Parathyroid adenoma (tissue), 2 donors: ENCODE measurements at regions not wholly inside any gene's neighbourhood (a gene's known extent, or its start where the extent isn't known, plus 50 kb on each side); places are given as distances from the start of the nearest gene placed in this dataset.

Source experiments
- H2AFZ ChIP-seq: fragments of 300-600 bp; sonication (generic); one replicate; pipeline ENCODE4 v1.7.0; 2017; ENCODE audit warnings: antibody characterized with exemption, mild to moderate bottlenecking
- H3K27ac ChIP-seq: fragments of 300-600 bp; sonication (generic); one replicate; pipeline ENCODE4 v1.7.0; 2017
- H3K27me3 ChIP-seq: fragments of 300-600 bp; sonication (generic); one replicate; pipeline ENCODE4 v1.7.0; 2017; ENCODE audit warnings: low read length; ENCODE audit not compliant: control insufficient read depth, insufficient read depth
- H3K36me3 ChIP-seq: fragments of 300-600 bp; sonication (generic); one replicate; pipeline ENCODE4 v1.7.0; 2017; ENCODE audit warnings: low read length; ENCODE audit not compliant: control insufficient read depth, insufficient read depth
- H3K4me1 ChIP-seq: fragments of 300-600 bp; sonication (generic); one replicate; pipeline ENCODE4 v1.7.0; 2017; ENCODE audit warnings: control low read depth
- H3K4me2 ChIP-seq: fragments of 300-600 bp; sonication (generic); one replicate; pipeline ENCODE4 v1.7.0; 2017; ENCODE audit warnings: low read length
- H3K4me3 ChIP-seq: fragments of 300-600 bp; sonication (generic); one replicate; pipeline ENCODE4 v1.7.0; 2017; ENCODE audit warnings: low read depth, low read length
- H3K79me2 ChIP-seq: fragments of 300-600 bp; sonication (generic); one replicate; pipeline ENCODE4 v1.7.0; 2017; ENCODE audit warnings: control low read depth
- H3K9ac ChIP-seq: fragments of 300-600 bp; sonication (generic); one replicate; pipeline ENCODE4 v1.7.0; 2017; ENCODE audit warnings: mild to moderate bottlenecking
- H3K9me3 ChIP-seq: fragments of 300-600 bp; sonication (generic); one replicate; pipeline ENCODE4 v1.7.0; 2017; ENCODE audit warnings: low read length; ENCODE audit not compliant: control insufficient read depth
- TF ChIP-seq, protein P1 (sequence below): fragments of 300-600 bp; sonication (generic); IDR thresholded peaks from one replicate; pipeline ENCODE4 v1.7.0; 2017; ENCODE audit warnings: antibody characterized with exemption, mild to moderate bottlenecking
- donor health status: primary hyperparathyroidism.

DNA sequence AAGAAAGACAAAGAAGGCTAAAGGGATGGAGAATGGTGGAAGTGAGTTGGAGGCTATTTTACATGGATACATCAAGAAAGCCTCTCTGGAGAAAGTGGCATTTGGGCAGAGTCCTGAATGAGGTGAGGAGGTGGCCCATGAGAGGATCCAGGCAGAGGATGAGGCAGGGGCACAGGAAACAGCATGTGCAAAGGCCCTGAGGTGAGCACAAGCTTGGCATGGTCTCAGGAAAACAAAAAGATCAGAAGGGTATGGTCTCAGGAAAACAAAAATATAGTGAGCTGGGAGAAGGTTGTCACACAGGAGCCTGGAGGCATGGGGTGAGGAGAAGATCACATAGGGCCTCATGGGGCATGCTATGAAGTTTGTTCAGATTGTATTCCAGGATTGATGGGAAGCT is 62.1 kb upstream of the F3 start:
- H3K4me2 ChIP-seq, result no peak overlapping the region
- H3K9ac ChIP-seq, result no peak overlapping the region
- no peaks in the 10 kb centered on the region for H3K79me2 ChIP-seq
- TF ChIP-seq, protein P1, sequence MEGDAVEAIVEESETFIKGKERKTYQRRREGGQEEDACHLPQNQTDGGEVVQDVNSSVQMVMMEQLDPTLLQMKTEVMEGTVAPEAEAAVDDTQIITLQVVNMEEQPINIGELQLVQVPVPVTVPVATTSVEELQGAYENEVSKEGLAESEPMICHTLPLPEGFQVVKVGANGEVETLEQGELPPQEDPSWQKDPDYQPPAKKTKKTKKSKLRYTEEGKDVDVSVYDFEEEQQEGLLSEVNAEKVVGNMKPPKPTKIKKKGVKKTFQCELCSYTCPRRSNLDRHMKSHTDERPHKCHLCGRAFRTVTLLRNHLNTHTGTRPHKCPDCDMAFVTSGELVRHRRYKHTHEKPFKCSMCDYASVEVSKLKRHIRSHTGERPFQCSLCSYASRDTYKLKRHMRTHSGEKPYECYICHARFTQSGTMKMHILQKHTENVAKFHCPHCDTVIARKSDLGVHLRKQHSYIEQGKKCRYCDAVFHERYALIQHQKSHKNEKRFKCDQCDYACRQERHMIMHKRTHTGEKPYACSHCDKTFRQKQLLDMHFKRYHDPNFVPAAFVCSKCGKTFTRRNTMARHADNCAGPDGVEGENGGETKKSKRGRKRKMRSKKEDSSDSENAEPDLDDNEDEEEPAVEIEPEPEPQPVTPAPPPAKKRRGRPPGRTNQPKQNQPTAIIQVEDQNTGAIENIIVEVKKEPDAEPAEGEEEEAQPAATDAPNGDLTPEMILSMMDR, result no peak
- no peaks in the 10 kb centered on the region for H3K27me3 ChIP-seq
- H3K4me1 ChIP-seq, result no peaks in the 10 kb centered on the region
- H3K27ac ChIP-seq, result no peak overlapping the region
- H3K4me3 ChIP-seq, result no peak overlapping the region
- H2AFZ ChIP-seq, result no peak overlapping the region
- no peaks in the 10 kb centered on the region for H3K36me3 ChIP-seq
- H3K9me3 ChIP-seq, result no peaks in the 10 kb centered on the region

DNA sequence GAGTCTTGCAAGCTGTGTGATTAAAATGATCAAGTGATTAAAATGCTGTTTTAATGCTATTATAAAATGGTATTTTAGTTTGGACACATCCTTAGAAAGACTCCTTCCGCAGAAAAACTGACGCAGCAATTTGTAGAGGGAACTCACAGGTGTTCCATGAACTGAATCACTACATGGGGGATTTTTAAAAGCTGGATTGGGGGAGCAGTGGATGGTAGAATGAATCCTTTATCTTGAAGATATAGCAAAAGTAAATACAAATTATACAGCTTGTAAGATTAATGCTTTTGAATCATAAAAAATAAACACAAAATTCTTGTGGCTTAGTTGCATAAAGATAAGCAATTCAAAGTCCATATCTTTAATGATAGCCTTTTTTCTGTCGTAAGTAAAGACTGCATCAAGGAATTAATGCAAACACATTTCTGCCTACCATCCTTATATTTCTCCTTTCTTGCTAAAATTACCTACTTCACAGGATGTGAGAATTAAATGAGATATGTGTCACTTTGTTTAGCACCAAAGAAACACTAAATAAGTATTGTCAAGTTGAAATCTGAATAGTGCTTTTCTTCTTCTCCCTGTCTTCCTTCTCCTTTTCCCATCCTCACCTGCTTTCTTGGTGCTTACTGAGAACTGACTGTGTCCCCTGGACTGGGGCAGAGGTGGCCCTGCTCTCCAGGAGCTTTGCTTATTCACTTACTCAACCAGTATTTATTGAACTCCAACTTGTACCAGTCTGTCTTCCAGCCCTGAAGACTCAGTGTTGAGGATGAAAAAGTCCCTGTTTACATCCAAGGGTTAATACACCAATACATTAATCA is 61.5 kb upstream of the F3 start:
- Histone ChIP-seq H3K4me1 (no peaks in the 10 kb centered on the region), H3K4me3 (no peak overlapping the region), H3K36me3 (no peaks in the 10 kb centered on the region), H3K4me2 (no peak overlapping the region), H3K9me3 (no peaks in the 10 kb centered on the region), H3K27ac (no peak overlapping the region), H3K27me3 (no peaks in the 10 kb centered on the region), H3K9ac (no peak overlapping the region), H3K79me2 (no peaks in the 10 kb centered on the region), H2AFZ (no peak overlapping the region)
- TF ChIP-seq, protein P1, result no peak

DNA sequence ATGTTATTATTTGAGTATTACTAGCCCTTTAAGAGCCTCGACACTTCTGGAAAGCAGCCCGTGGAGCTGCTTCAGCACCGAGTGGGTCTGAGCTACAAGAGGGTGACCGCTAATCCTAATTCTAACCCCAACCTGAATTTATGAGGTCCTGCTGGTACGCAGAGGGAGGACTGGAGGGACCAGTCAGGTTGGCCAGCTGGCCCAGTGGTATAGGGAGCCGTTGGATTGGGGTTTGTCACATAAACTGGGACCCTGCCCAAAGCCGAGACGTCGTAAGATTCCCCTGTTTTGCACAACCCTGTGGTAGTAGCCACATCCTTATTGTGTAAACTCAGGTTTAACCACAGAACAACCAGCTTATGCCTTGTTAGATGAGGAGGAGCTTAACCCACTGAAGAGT is 60.8 kb upstream of the F3 start:
- Histone ChIP-seq H3K27ac (no peak overlapping the region), H3K79me2 (no peaks in the 10 kb centered on the region), H3K4me2 (no peak overlapping the region), H3K9ac (no peak overlapping the region), H3K4me1 (no peaks in the 10 kb centered on the region), H3K4me3 (no peak overlapping the region), H3K36me3 (no peaks in the 10 kb centered on the region), H2AFZ (no peak overlapping the region), H3K9me3 (no peaks in the 10 kb centered on the region), H3K27me3 (no peaks in the 10 kb centered on the region)
- TF ChIP-seq, protein P1, result no peak

GRCh38 chr1:94600556-94600955 is 59.0 kb upstream of the F3 start:
- H3K36me3 ChIP-seq, result no peaks in the 10 kb centered on the region
- H3K4me3 ChIP-seq, result no peak overlapping the region
- peaks cover 2% of the 10 kb centered on the region for H3K4me1 ChIP-seq
- H3K4me2 ChIP-seq, result no peak overlapping the region
- no peaks in the 10 kb centered on the region for H3K79me2 ChIP-seq
- no peak overlapping the region for H3K9ac ChIP-seq
- TF ChIP-seq, protein P1, result no peak
- H2AFZ ChIP-seq, result no peak overlapping the region
- H3K27me3 ChIP-seq, result no peaks in the 10 kb centered on the region
- H3K27ac ChIP-seq, result no peak overlapping the region
- H3K9me3 ChIP-seq, result no peaks in the 10 kb centered on the region
